Endodermal cell (in vitro differentiated cells): ENCODE measurements at regions not wholly inside any gene's neighbourhood (a gene's known extent, or its start where the extent isn't known, plus 50 kb on each side); places are given as distances from the start of the nearest gene placed in this dataset.

Source experiments
- DNase-seq: peaks from one replicate; pipeline ENCODE4 v3.0.0-alpha.2; 2017
- H3K27ac ChIP-seq: 2 replicates; pipeline ENCODE4 v1.5.1; 2013; ENCODE audit warnings: mild to moderate bottlenecking, low read depth, low read length, moderate library complexity
- H3K27me3 ChIP-seq: 2 replicates; pipeline ENCODE4 v1.6.1; 2013; ENCODE audit warnings: mild to moderate bottlenecking, low read length, moderate library complexity; ENCODE audit not compliant: insufficient read depth, control insufficient read depth, poor library complexity, severe bottlenecking
- H3K36me3 ChIP-seq: 2 replicates; pipeline ENCODE4 v1.7.0; 2013; ENCODE audit warnings: mild to moderate bottlenecking, low read length, moderate library complexity; ENCODE audit not compliant: control insufficient read depth, insufficient read depth
- H3K4me1 ChIP-seq: one replicate; pipeline ENCODE4 v1.7.0; 2013; ENCODE audit warnings: low read length; ENCODE audit not compliant: control insufficient read depth, insufficient read depth
- H3K4me3 ChIP-seq: 2 replicates; pipeline ENCODE4 v1.5.1; 2013; ENCODE audit warnings: mild to moderate bottlenecking, low read length, moderate library complexity
- H3K9ac ChIP-seq: 2 replicates; pipeline ENCODE4 v1.6.1; 2013; ENCODE audit warnings: mild to moderate bottlenecking, low read length, moderate library complexity; ENCODE audit not compliant: poor library complexity, severe bottlenecking; ENCODE audit errors: extremely low read depth
- H3K9me3 ChIP-seq: 2 replicates; pipeline ENCODE4 v1.6.1; 2013; ENCODE audit warnings: mild to moderate bottlenecking, low read length, moderate library complexity; ENCODE audit not compliant: control insufficient read depth
- H3K27ac Mint-ChIP-seq: 2 replicates; pipeline ENCODE4 v1.8.0; 2020; ENCODE audit warnings: mixed read lengths
- H3K27me3 Mint-ChIP-seq: 2 replicates; pipeline ENCODE4 v1.8.0; 2021; ENCODE audit warnings: mild to moderate bottlenecking, mixed read lengths; ENCODE audit not compliant: insufficient read depth
- H3K36me3 Mint-ChIP-seq: 2 replicates; pipeline ENCODE4 v1.8.0; 2020; ENCODE audit warnings: low read depth, mixed read lengths
- H3K4me1 Mint-ChIP-seq: 2 replicates; pipeline ENCODE4 v1.8.0; 2020; ENCODE audit warnings: mixed read lengths
- H3K4me3 Mint-ChIP-seq: 2 replicates; pipeline ENCODE4 v1.8.0; 2020; ENCODE audit warnings: mild to moderate bottlenecking, moderate library complexity, mixed read lengths
- H3K9me3 Mint-ChIP-seq: 2 replicates; pipeline ENCODE4 v1.8.0; 2020; ENCODE audit warnings: mild to moderate bottlenecking, mixed read lengths
- CTCF ChIP-seq: fragments of 200-600 bp; sonication (generic); conservative IDR thresholded peaks from 2 replicates; pipeline ENCODE4 v1.5.0; 2021; ENCODE audit warnings: antibody characterized with exemption, mild to moderate bottlenecking
- WGBS, 2 experiments: methylation state at CpG; one replicate each; pipeline versions ENCODE4 v1.1.5 to v1.1.7; 2013; ENCODE audit warnings: missing lambda C conversion rate in 2 of 2, mixed read lengths in 1 of 2; ENCODE audit not compliant: insufficient coverage in 1 of 2, insufficient read length in 1 of 2; 5-methylcytosine and 5-hydroxymethylcytosine counted together

GRCh38 chrX:69103539-69103938 lies 61.7 kb downstream of the PJA1 start:
- Mint-ChIP-seq H3K4me1 (peaks cover 21% of the 10 kb centered on the region), H3K4me3 (no peak overlapping the region), H3K9me3 (peaks cover 43% of the 10 kb centered on the region), H3K27ac (no peak overlapping the region), H3K36me3 (no peaks in the 10 kb centered on the region), H3K27me3 (peaks cover 1% of the 10 kb centered on the region)
- Histone ChIP-seq H3K27ac (no peak overlapping the region), H3K4me1 (peaks cover 5% of the 10 kb centered on the region), H3K4me3 (no peak overlapping the region), H3K9ac (no peak overlapping the region), H3K9me3 (no peaks in the 10 kb centered on the region), H3K27me3 (no peaks in the 10 kb centered on the region), H3K36me3 (no peaks in the 10 kb centered on the region)
- DNase-seq = no peak
- TF ChIP-seq CTCF = no peak
- 93 to 100% methylated on average over 3 to 5 of the region's 5 CpGs for WGBS, 2 experiments

GRCh38 chrX:69102612-69103194 lies 62.5 kb downstream of the PJA1 start:
- DNase-seq = no peak
- Mint-ChIP-seq H3K9me3 (peaks cover 47% of the 10 kb centered on the region), H3K27ac (no peak overlapping the region), H3K27me3 (peaks cover 1% of the 10 kb centered on the region), H3K4me1 (peaks cover 21% of the 10 kb centered on the region), H3K4me3 (no peak overlapping the region), H3K36me3 (no peaks in the 10 kb centered on the region)
- TF ChIP-seq CTCF = no peak
- Histone ChIP-seq H3K27ac (no peak overlapping the region), H3K4me1 (peaks cover 5% of the 10 kb centered on the region), H3K4me3 (no peak overlapping the region), H3K27me3 (no peaks in the 10 kb centered on the region), H3K9ac (no peak overlapping the region), H3K36me3 (no peaks in the 10 kb centered on the region), H3K9me3 (no peaks in the 10 kb centered on the region)
- 83 to 91% methylated on average over 2 to 5 of the region's 5 CpGs for WGBS, 2 experiments

- H3K36me3 Mint-ChIP-seq = no peaks in the 10 kb centered on the region
Observed at GRCh38 chrX:69101683-69102251, 63.5 kb downstream of the PJA1 start.

More at GRCh38 chrX:69101683-69102251, 63.5 kb downstream of the PJA1 start:
- Histone ChIP-seq H3K4me3 (no peak overlapping the region), H3K27ac (no peak overlapping the region), H3K36me3 (no peaks in the 10 kb centered on the region), H3K27me3 (no peaks in the 10 kb centered on the region), H3K4me1 (peaks cover 5% of the 10 kb centered on the region), H3K9ac (no peak overlapping the region), H3K9me3 (no peaks in the 10 kb centered on the region)
- WGBS, 2 experiments = 86% methylated on average over 7 of the region's 7 CpGs; no CpG with 5 or more reads in 1 of the 2 experiments
- no peak for TF ChIP-seq CTCF
- peaks cover 21% of the 10 kb centered on the region for H3K4me1 Mint-ChIP-seq
- no peak overlapping the region for H3K27ac Mint-ChIP-seq
- peaks cover 48% of the 10 kb centered on the region for H3K9me3 Mint-ChIP-seq
- DNase-seq = no peak
- peaks cover 1% of the 10 kb centered on the region for H3K27me3 Mint-ChIP-seq
- no peak overlapping the region for H3K4me3 Mint-ChIP-seq
